ENCODE measurements at regions not wholly inside any gene's neighbourhood (a gene's known extent, or its start where the extent isn't known, plus 50 kb on each side); places are given as distances from the start of the nearest gene placed in this dataset.

- TF ChIP-seq CTCF (IDR thresholded peaks at IDR 0.05): no peak
- TF ChIP-seq EZH2 (IDR thresholded peaks at IDR 0.05): no peak
Observed at GRCh38 chr18:27780061-27780745, 396.7 kb downstream of the CDH2 start.
